ENCODE measurements at regions not wholly inside any gene's neighbourhood (a gene's known extent, or its start where the extent isn't known, plus 50 kb on each side); places are given as distances from the start of the nearest gene placed in this dataset.
"Not testable (repeated sequence)": the region's sequence is repeated elsewhere in the genome, so short reads cannot be mapped to it uniquely, and the experiment has no call there.

- no peak for DNase-seq
Measured at GRCh38 chr13:103884101-103884723, 818.0 kb upstream of the SLC10A2 start.

GRCh38 chr13:103883698-103884097, 817.5 kb upstream of the SLC10A2 start:
- no peak for DNase-seq

DNA sequence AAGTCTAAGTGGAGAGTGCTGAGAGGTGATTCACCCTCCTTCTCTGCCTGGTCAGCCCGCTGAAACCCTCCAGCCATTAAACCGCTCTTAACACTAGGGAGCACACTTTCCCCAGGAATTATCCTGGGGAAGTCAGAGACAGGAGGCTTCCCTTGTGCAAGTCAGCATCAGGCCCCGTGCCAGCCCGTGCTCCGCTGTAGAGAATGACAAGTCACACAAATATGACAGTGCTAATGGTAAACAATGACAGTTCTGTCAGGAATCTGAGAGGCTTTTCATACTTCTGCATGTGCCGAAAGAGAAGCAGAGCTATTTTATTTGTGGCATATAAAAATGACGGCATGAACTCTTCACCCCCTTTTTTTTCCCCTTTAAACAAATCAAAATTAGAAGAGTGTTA, 816.9 kb upstream of the SLC10A2 start:
- no peak for DNase-seq

DNA sequence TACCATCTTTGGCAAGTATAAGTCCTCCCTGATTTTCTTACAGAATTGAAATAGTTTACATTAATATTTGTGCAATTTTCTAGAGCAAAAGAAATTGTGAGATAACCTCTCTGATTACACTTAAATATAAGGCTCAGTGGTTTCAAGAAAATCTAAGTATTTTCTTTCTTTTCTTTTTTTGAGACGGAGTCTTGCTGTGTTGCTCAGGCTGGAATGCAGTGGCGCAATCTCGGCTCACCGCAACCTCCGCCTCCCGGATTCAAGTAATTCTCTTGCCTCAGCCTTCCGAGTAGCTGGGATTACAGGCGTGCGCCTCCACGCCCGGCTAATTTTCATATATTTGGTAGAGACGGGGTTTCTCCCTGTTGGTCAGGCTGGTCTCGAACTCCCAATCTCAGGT, 813.9 kb upstream of the SLC10A2 start:
- not testable (repeated sequence) for DNase-seq

GRCh38 chr13:103878891-103879605, 812.8 kb upstream of the SLC10A2 start:
- DNase-seq: no peak

GRCh38 chr13:103876571-103876970, 810.4 kb upstream of the SLC10A2 start:
- DNase-seq: no peak

DNA sequence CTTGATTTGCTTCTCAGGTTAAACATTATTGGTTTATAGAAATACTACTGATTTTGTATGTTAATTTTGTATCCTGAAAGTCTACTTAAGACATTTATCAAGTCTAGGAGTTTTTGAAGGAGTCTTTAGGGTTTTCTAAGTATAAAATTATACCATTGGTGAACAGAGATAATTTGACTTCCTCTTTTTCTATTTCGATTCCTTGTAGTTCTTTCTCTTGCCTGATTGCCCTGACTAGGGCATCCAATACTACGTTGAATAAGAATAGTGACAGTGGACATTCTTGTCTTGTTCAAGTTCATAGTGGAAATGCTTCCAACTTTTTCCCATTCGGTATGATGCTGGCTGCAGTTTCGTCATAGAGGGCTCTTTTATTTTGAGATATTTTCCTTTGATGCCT, 807.5 kb upstream of the SLC10A2 start:
- no peak for DNase-seq

DNA sequence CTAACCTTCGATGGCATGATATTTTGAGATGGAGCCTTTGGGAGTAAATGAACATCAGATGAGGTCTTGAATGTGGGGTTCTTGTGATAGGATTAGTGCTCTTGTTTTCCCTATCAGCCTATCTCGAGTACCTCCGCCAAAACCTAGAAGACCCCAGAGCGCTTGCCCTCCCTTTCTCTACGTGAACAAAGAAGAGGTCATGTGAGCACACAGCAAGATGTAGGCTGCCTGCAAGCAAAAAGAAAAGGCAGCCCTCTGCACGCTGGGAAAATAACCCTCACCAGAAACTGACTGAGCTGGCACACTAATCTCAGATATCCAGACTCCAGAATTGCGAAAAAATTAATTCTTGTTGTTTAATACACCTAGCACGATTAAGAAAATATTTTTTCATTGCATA, 799.8 kb upstream of the SLC10A2 start:
- no peak for DNase-seq

GRCh38 chr13:103862525-103862924, 796.3 kb upstream of the SLC10A2 start:
- no peak for DNase-seq

DNA sequence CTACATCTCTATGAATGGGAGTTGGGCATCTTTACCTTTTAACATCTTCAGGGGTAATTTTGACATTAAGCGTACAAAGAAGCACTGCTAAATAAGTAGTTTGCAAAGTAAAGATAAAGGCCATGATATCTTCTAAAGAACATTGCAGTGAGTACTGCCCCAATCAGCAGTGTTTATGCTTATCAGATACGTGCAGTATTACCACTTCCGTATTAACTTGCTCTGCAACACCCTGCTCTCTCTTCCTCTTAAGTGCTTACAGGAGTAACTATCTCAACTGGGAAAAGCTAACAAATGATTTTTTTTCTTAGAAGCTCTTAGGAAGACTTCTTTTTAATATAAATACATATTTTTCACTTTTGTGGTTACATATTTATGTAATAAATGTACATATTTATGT, 793.7 kb upstream of the SLC10A2 start:
- DNase-seq: no peak

GRCh38 chr13:103852036-103852435, 785.8 kb upstream of the SLC10A2 start:
- DNase-seq: no peak

DNA sequence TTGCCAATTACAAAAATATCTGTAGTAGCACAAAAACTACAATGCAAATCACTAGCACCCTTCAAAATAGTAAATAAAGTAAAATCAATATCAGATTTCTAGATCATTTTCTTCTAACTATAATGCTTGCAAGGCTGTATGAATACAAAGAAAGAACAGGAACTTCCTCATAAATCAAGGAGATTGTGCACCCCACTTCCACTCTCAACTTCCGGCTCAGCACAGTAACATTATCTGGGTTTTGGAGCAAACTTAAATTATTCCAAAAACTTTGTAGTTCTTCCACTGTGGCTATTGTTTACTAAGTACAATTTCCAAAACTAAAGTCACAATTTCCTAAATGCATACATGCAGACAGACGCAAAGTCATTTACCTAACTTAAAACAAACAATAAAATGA, 778.3 kb upstream of the SLC10A2 start:
- DNase-seq: no peak

GRCh38 chr13:103839460-103839859, 773.2 kb upstream of the SLC10A2 start:
- DNase-seq: no peak

DNA sequence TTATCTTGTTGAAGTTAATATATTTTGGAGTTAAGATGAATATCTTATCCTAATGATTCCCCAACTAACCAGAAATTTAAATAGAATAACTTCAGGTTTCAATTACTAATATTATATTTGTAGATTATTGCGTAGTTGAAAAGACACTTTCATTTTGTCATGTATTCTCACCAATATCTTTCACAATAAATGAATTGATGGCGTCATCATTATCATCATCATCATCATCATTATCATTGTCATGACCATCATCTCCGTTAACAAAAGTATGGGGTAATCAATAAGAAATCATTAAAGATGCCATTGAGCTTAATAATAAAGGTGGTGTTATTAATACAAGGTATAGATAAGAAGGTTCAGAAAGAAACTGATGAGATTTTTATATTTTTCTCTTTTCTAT, 768.8 kb upstream of the SLC10A2 start:
- DNase-seq: no peak

DNA sequence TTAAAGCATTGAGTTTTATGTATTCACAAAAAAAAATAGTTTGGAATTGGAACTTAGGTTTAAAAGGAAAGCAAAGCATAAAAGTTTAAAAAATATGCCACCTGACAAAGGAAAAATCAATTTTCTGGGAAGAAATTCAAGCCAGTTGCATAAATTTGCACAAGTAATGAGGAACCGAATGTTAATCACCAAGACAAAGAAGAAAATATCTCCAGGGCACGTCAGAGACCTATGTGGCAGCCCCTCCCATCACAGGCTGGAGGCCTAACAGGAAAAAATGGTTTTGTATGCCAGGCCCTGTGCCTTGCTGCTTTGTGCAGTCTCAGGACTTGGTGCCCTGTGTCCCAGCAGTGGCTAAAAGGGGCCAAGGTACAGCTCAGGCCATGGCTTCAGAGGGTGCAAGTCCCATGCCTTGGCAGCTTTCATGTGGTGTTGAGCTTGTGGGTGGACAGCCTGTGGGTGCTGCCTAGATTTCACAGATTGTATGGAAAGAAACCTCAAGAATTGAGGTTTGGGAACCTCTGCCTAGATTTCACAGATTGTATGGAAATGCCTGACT, 767.2 kb upstream of the SLC10A2 start:
- DNase-seq: no peak

- no peak for DNase-seq
Measured at GRCh38 chr13:103815619-103816018, 749.4 kb upstream of the SLC10A2 start.

GRCh38 chr13:103812971-103813370, 746.8 kb upstream of the SLC10A2 start:
- DNase-seq: no peak

DNA sequence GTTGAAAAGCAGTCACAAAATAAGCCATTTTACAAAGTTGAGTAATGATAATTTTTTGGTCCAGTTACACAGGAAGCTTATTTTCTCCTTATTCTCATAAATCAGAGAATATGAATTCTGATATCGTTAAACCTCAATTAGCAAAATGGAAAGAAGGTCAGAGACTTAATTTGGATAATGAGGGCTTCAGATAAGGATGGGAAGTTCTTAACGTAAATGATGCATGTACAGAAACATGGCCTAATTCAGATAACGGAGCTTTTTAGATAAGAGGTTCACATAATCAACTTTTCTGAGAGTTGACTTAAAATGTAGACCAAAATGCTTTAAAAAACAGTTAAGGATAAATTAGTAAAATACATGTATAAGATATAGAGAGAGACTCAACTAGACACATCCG, 746.3 kb upstream of the SLC10A2 start:
- DNase-seq: no peak

DNA sequence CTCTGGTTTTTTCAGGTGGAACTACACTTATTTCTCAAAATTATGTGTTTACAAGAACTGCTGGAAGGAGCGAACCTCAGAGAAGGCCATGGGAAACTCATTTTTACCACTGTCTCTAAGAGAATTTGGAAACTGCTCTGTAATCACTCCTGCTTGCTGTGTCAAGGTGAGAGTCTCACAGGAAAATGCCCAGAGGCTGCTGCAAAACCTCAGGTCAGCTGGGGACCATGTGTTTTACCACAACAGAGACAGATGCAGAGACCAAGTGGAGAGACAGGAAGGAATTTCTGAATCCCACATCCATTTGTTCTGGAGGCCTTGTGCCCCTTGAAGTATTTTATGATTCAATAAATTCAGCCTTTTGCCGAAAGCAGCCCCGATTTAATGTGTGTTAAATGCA, 743.8 kb upstream of the SLC10A2 start:
- DNase-seq: no peak

GRCh38 chr13:103805771-103806170, 739.6 kb upstream of the SLC10A2 start:
- DNase-seq: no peak

- DNase-seq: no peak
Measured at GRCh38 chr13:103803349-103803748, 737.1 kb upstream of the SLC10A2 start.

GRCh38 chr13:103799028-103799427, 732.8 kb upstream of the SLC10A2 start:
- DNase-seq: no peak

- no peak for DNase-seq
Measured at GRCh38 chr13:103795892-103796478, 729.8 kb upstream of the SLC10A2 start.

- no peak for DNase-seq
Measured at GRCh38 chr13:103794526-103794925, 728.3 kb upstream of the SLC10A2 start.
